Right lobe of liver (tissue), 6 donors: ENCODE measurements at regions not wholly inside any gene's neighbourhood (a gene's known extent, or its start where the extent isn't known, plus 50 kb on each side); places are given as distances from the start of the nearest gene placed in this dataset.
A peak's percentile ranks its signal among the peaks of the same experiment; 100 is the strongest.

Experiments
- ATAC-seq, 4 donors: fragments of 200-7000 bp; cut with Tn5 transposase; one replicate each; pipeline ENCODE4 v1.9.1; 2020; ENCODE audit warnings: mild to moderate bottlenecking in 4 of 4, moderate library complexity in 4 of 4
- DNase-seq, 3 donors: peaks; one replicate each; pipeline ENCODE4 v3.0.0-alpha.2; 2020
- H3K27ac ChIP-seq, 3 donors: fragments of 200-600 bp; one replicate each; pipeline ENCODE4 v1.8.0; 2022
- H3K27me3 ChIP-seq, 2 donors: fragments of 200-600 bp; one replicate each; pipeline ENCODE4 v1.8.0; 2022
- H3K36me3 ChIP-seq, 4 donors: fragments of 200-600 bp; sonication (generic) in 1 of 4; one replicate each; pipeline versions ENCODE4 v1.5.1 to v1.8.0; 2017 to 2022; ENCODE audit warnings: control low read depth in 1 of 4
- H3K4me1 ChIP-seq, 4 donors: fragments of 200-600 bp; sonication (generic) in 1 of 4; one replicate each; pipeline versions ENCODE4 v1.5.1 to v1.8.0; 2017 to 2022; ENCODE audit warnings: control low read depth in 1 of 4
- H3K4me3 ChIP-seq, 3 donors: fragments of 200-600 bp; one replicate each; pipeline ENCODE4 v1.8.0; 2022
- H3K9me3 ChIP-seq, 4 donors: fragments of 200-600 bp; sonication (generic) in 1 of 4; one replicate each; pipeline versions ENCODE4 v1.5.1 to v1.8.0; 2017 to 2022; ENCODE audit warnings: control low read depth in 1 of 4
- CTCF ChIP-seq, 4 donors: fragments of 200-600 bp in 3 of 4; fragments of 450-650 bp in 1 of 4; IDR thresholded peaks; one replicate each; pipeline versions ENCODE4 v1.5.1 to v1.8.0; 2016 to 2022; ENCODE audit warnings: antibody characterized with exemption in 4 of 4, mild to moderate bottlenecking in 2 of 4
- POLR2A ChIP-seq: fragments of 450-650 bp; IDR thresholded peaks from one replicate; pipeline ENCODE4 v1.6.1; 2017; ENCODE audit warnings: antibody characterized with exemption, mild to moderate bottlenecking
- WGBS: methylation state at CpG from one replicate; pipeline ENCODE4 v1.1.6; 2018; ENCODE audit warnings: low coverage, low lambda C conversion rate; ENCODE audit not compliant: insufficient coverage; ENCODE audit errors: missing lambda C conversion rate; 5-methylcytosine and 5-hydroxymethylcytosine counted together
- intact Hi-C, 2 donors: fragments of 100-400 bp; cut with DNase I; formaldehyde crosslinking; loops; one replicate each; pipeline versions ENCODE4 v1.11.2 to v1.14.1; 2022
- donor health status: DM: no; HTN: yes; CAD: no.
- donor health status: DM: no; HTN: no; CAD: no.
- donor health status: DM: no; HTN: no; CAD: no.
- donor health status: DM: no; HTN: yes; CAD: no.
- donor health status: DM: no; HTN: yes; CAD: no.

DNA sequence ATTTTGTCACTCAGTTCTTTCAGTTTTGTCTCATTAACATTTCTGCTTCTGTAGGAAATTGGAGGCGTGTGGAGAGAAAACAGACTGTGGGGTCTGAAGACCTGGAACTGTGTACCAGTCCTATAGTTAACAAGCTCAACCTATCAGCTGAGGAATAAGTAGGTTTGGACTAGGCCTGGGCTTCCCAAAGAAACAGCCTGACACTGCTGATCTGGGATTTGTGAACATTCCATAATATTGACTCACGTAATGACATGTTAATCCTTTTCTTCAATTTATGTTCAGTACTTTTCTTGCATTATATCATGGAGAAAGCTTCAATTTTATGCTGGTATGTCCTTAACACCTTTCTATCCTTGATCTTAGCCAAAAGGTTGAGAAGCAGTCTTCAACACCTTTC is 181.6 kb upstream of the RORA start:
- no peak for TF ChIP-seq CTCF (IDR thresholded peaks at IDR 0.05)
- TF ChIP-seq POLR2A = no peak
- Histone ChIP-seq H3K27me3 (no peaks in the 10 kb centered on the region), H3K36me3 (no peaks in the 10 kb centered on the region), H3K9me3 (no peaks in the 10 kb centered on the region), H3K27ac (no peak overlapping the region), H3K4me1 (peaks cover 0 to 6% (median 0%) of the 10 kb centered on the region in 4 donors), H3K4me3 (no peak overlapping the region)
- ATAC-seq = no peak
- intact Hi-C loops = no loop called here
- no peak for DNase-seq
- WGBS = 80% methylated on average over 2 of the region's 2 CpGs

DNA sequence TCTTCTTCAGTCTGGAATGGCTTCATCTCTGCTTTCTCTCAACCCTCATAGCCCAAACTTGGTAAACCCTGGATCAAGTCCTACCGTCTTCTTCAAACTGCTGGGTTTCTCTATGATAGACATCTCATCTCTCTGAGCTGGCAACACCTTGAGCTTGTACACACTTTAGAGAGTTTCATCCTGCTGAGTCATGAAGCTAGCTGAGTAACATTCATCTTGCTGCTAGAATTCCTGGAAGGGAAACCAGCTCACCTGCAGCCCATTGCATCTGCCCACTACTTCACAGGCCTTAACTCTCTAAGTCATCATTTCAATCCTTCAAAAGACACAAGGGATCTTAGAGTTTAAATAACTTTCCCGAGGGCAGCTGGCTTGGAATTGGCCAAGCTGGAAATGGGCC is 175.5 kb upstream of the RORA start:
- Histone ChIP-seq H3K4me1 (peaks cover 0 to 25% (median 0%) of the 10 kb centered on the region in 4 donors), H3K27ac (peak overlapping the region; percentile 53 to 94 (median 74)), H3K9me3 (no peaks in the 10 kb centered on the region), H3K36me3 (no peaks in the 10 kb centered on the region), H3K27me3 (no peaks in the 10 kb centered on the region), H3K4me3 (peak overlapping the region in 1 of 3 donors; percentile 11)
- DNase-seq (no peak), ATAC-seq (peak; percentile 18 to 71 (median 49))
- WGBS = 21% methylated on average over 2 of the region's 2 CpGs
- TF ChIP-seq CTCF (IDR thresholded peaks at IDR 0.05) (no peak), POLR2A (peak; percentile 28)
- intact Hi-C loops = no loop called here

DNA sequence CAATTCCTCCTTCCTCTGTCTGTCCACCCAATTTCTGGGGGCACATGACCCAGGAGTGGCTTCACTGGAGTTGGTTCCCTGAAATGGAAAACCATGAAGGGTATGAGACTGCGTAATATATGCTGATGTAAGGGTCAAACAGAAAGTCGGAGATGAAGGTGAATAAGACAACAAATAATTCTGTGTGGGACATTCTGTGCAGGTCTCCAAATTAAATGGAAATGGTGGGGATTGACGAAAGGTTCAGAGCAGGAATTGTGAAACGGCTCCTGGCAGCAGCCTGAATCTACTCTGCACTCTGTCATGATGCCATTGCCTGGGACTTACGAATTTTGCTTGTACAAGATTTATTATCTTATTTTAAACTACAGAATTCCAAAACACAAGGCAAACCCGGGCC is 174.8 kb upstream of the RORA start:
- Histone ChIP-seq H3K4me3 (peak overlapping the region in 1 of 3 donors; percentile 11), H3K9me3 (no peaks in the 10 kb centered on the region), H3K36me3 (no peaks in the 10 kb centered on the region), H3K27ac (peak overlapping the region; percentile 74 to 94 (median 79)), H3K4me1 (peaks cover 0 to 25% (median 0%) of the 10 kb centered on the region in 4 donors), H3K27me3 (no peaks in the 10 kb centered on the region)
- ATAC-seq (peak; percentile 58 to 78 (median 64)), DNase-seq (peak; percentile 34 to 79 (median 64))
- TF ChIP-seq CTCF (IDR thresholded peaks at IDR 0.05) (no peak), POLR2A (peak; percentile 69)
- intact Hi-C loops = no loop called here
- 23% methylated on average over 6 of the region's 6 CpGs for WGBS

- H3K27ac ChIP-seq = peak overlapping the region; percentile 74 to 94 (median 79)
Measured at GRCh38 chr15:61401903-61402698, 173.0 kb upstream of the RORA start.

More at GRCh38 chr15:61401903-61402698, 173.0 kb upstream of the RORA start:
- WGBS = 36% methylated on average over 5 of the region's 6 CpGs
- H3K27me3 ChIP-seq = no peaks in the 10 kb centered on the region
- H3K4me3 ChIP-seq = no peak overlapping the region
- intact Hi-C loops = no loop called here
- H3K4me1 ChIP-seq = peaks cover 0 to 25% (median 0%) of the 10 kb centered on the region in 4 donors
- TF ChIP-seq CTCF (IDR thresholded peaks at IDR 0.05) (no peak), POLR2A (peak; percentile 38)
- no peaks in the 10 kb centered on the region for H3K9me3 ChIP-seq
- H3K36me3 ChIP-seq = no peaks in the 10 kb centered on the region
- ATAC-seq = peak; percentile 81 to 91 (median 83)
- peak in 1 of 3 donors; percentile 82 for DNase-seq
